IMR-90 (cell line): ENCODE measurements at regions not wholly inside any gene's neighbourhood (a gene's known extent, or its start where the extent isn't known, plus 50 kb on each side); places are given as distances from the start of the nearest gene placed in this dataset.

Experiments
- BHLHE40 ChIP-seq: fragments of 150-350 bp; IDR thresholded peaks from 2 replicates; pipeline ENCODE4 v1.6.1; 2016; ENCODE audit warnings: mild to moderate bottlenecking, low read depth, low read length
- CTCF ChIP-seq: conservative IDR thresholded peaks from 2 replicates; pipeline ENCODE4 v1.5.1; 2012; ENCODE audit warnings: mild to moderate bottlenecking, low read depth, low read length, improper control_type of control experiment
- ELK1 ChIP-seq: fragments of 150-350 bp; IDR thresholded peaks from 2 replicates; pipeline ENCODE4 v1.6.1; 2016; ENCODE audit warnings: low read depth, mild to moderate bottlenecking, low read length, moderate library complexity, borderline replicate concordance
- FOS ChIP-seq: fragments of 150-350 bp; IDR thresholded peaks from 2 replicates; pipeline ENCODE4 v1.6.1; 2016; ENCODE audit warnings: low read depth, low read length
- MAZ ChIP-seq: IDR thresholded peaks from 2 replicates; pipeline ENCODE4 v1.6.1; 2012; ENCODE audit warnings: low read depth, mild to moderate bottlenecking, low read length, improper control_type of control experiment, moderate library complexity, borderline replicate concordance
- MXI1 ChIP-seq: IDR thresholded peaks from 2 replicates; pipeline ENCODE4 v1.6.1; 2012; ENCODE audit warnings: low read depth, mild to moderate bottlenecking, low read length, moderate library complexity, borderline replicate concordance
- POLR2A ChIP-seq: IDR thresholded peaks from 2 replicates; pipeline ENCODE4 v1.6.1; 2012; ENCODE audit warnings: mild to moderate bottlenecking, low read depth, low read length
- RCOR1 ChIP-seq: IDR thresholded peaks from 2 replicates; pipeline ENCODE4 v1.6.1; 2012; ENCODE audit warnings: mild to moderate bottlenecking, low read length, improper control_type of control experiment; ENCODE audit not compliant: insufficient replicate concordance
- SMC3 ChIP-seq: fragments of 150-350 bp; IDR thresholded peaks from 2 replicates; pipeline ENCODE4 v1.6.1; 2016; ENCODE audit warnings: low read depth, mild to moderate bottlenecking, antibody characterized with exemption, low read length, moderate library complexity
- TF ChIP-seq, protein P1 (sequence below): fragments of 150-350 bp; IDR thresholded peaks from 2 replicates; pipeline ENCODE4 v1.6.1; 2017; ENCODE audit warnings: mild to moderate bottlenecking, antibody characterized with exemption, low read length, low read depth

DNA sequence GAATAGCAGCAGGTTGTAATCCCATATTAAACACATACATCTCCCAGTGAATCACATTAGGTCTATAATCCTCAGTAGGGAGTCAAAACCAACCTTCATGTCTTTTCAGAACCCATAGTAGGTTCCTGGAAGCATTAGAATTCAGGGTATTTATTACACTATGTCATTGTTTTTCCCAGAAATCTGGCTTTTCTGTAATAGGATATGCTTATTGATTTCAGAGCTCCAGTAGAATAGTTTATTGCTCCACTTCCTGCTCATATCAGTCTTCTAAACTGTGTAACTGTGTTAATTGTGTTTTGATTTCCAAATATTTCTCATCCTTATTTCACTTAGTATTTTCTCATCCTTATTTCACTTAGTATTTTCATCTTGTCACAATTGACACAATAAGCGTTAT lies 268.0 kb downstream of the CCDC59 start:
- TF ChIP-seq RCOR1 (no peak), CTCF (no peak), BHLHE40 (no peak), POLR2A (no peak), SMC3 (no peak), FOS (no peak), MXI1 (no peak), MAZ (no peak), ELK1 (no peak)
- TF ChIP-seq, protein P1, sequence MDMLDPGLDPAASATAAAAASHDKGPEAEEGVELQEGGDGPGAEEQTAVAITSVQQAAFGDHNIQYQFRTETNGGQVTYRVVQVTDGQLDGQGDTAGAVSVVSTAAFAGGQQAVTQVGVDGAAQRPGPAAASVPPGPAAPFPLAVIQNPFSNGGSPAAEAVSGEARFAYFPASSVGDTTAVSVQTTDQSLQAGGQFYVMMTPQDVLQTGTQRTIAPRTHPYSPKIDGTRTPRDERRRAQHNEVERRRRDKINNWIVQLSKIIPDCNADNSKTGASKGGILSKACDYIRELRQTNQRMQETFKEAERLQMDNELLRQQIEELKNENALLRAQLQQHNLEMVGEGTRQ, result no peak
